Hematopoietic multipotent progenitor cell (in vitro differentiated cells): ENCODE measurements at regions not wholly inside any gene's neighbourhood (a gene's known extent, or its start where the extent isn't known, plus 50 kb on each side); places are given as distances from the start of the nearest gene placed in this dataset.

ENCODE experiments used
- DNase-seq, 3 donors: peaks; one replicate each; pipeline ENCODE4 v3.0.0-alpha.2; 2011 to 2015; ENCODE audit warnings: low read depth in 2 of 3, low spot score in 2 of 3

GRCh38 chr10:121027371-121027770, 176.2 kb downstream of the WDR11 start:
- DNase-seq = no peak

DNA sequence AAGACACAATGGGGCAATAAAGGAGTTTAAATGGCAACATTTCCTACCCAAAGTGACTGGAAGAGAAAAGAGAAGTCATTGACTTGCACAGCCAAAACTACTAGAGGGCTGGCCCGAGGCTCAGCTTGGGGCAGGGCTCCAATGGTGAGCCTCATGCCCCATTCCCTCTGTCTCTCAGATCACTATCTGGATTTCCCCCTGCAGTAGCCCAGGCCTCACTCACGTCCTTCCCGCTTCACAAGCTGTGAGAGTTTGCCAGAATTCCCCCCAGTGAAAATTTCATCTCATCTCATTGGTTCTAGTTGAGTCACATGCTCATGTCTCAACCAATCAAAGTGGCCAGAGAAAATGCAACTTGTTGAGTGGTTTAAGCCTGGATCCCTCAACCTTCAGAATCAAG, 181.3 kb downstream of the WDR11 start:
- no peak for DNase-seq

GRCh38 chr10:121033366-121033765, 182.2 kb downstream of the WDR11 start:
- DNase-seq = no peak

DNA sequence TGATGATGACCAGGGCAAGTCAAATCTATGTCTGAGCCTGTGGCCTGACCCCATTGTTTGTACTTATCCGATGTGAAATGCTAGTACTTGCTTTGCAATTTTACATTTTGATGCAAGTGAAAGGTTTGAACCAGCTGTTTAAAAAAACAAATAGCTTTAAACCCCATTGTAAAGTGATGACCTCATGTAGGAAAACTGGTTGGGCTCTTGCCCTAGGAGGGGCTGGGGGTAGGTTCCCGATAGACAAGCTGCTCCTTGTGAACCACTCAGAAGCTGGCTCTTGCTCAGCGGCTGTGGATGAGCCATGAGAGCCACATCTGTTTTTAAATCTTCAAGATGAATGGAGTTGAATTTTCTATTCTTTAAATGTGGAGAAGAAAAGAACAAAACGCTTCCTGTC, 185.3 kb downstream of the WDR11 start:
- DNase-seq = no peak

DNA sequence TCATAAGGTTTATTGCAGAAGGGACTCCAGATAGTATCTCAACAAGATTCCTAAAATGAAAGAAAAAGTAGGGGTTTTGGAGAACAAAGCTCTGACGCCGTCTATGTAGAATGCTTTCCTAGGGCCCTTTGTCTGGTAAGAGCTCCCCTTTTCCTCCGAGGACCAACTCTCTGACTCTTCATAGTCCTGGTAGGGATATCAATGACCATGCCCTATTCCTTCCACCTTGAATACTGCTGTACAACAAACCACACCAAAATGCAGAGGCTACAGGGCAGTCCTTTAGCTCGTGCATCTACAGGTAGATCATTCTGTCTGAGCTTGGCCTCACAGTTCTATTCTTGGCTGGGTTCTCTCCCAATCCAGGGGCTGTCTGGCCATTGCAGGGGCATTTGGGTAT, 190.3 kb downstream of the WDR11 start:
- no peak for DNase-seq

- no peak for DNase-seq
These were observed 190.7 kb downstream of the WDR11 start for GRCh38 chr10:121041906-121042305.

DNA sequence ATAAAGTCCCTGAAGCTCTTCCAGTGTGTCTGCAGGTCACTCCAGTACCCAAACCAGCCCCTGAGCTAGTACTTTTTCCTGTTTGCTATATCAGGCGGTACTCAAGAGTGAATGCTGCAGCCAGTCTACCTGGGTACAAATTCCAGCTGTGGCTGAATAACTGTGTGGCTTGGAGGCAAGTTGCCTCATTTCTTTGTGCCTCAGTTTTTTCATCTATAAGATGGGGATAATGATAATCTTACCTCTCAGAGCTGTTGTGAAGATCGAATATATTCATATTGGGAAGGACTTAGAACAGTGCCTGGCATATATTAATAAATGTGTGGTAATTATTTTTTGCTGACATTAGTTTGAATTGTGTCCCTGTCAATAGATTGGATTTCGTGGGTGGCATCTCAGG, 191.2 kb downstream of the WDR11 start:
- DNase-seq = no peak

DNA sequence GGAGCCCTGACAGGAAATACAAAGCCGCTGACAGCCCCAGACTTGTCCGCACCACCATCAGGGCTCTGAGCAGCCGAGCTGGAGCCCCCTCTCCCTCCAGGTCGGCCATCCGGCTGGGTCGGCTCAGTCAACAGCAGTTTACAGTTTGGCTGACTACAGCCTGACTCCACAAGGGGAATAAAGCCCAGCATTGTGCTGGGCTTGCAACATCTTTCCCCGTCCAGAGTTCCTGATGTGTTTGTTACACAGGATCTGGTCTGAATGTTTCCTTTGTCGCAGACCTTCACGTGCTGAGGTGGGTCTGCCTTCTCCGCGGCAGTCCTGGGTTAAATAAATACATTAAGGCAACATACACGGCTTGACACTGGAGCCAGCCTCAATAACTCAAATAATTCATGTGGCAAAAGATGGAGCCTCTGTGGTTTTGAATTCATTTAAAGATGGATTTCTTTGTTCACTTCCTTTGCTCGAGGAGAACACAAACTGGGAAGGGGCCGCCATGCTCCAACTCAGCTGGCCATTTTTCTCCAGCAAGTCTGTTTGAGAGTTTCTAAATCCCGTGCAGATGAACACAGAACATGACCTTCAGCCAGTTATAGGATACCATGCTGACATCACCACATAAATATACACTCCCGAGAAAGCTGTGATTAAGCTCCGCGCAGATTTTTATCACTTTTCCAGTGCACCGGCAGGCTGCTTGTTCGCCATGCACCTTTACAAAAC, 192.1 kb downstream of the WDR11 start:
- no peak for DNase-seq

DNA sequence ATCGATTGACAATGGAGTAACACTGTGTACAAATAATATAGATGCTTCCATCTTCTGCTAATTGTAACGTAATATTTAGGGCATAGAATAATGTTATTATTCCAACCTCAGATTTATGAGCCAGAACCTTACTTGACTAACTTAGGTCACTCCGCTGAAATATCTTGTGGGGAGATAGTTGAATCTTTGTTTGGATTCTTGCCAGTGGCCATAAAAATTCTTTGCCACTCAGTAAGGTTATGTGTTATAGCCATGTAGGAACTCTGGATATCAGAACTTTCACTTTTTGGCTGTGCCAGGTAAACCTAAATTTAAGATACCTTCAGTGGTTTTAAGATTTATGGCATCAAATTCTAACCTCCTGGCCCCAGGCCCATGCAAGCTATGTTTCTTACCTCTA, 197.6 kb downstream of the WDR11 start:
- DNase-seq = no peak

- no peak for DNase-seq
These were observed 198.3 kb downstream of the WDR11 start for GRCh38 chr10:121049489-121049888.

DNA sequence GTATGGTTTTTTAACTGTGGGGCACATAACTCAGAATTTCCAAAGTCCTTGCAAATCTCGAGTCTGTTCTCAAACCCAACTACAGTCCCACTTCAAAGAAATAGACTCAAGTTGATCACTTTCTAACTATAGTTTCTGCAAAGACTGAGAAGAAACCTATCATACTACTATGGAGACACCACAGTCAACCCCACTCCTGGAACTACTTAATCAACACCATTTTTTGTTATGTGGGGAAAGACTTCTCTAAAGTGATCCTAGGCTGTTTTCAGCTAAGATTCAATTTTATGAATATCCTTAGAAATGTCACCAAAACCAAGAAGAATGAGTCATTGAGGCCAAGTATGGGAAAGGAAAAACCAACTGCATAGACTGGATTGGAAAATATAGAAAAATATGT, 198.8 kb downstream of the WDR11 start:
- DNase-seq = no peak

- no peak for DNase-seq
These were observed 200.0 kb downstream of the WDR11 start for GRCh38 chr10:121051171-121051570.

DNA sequence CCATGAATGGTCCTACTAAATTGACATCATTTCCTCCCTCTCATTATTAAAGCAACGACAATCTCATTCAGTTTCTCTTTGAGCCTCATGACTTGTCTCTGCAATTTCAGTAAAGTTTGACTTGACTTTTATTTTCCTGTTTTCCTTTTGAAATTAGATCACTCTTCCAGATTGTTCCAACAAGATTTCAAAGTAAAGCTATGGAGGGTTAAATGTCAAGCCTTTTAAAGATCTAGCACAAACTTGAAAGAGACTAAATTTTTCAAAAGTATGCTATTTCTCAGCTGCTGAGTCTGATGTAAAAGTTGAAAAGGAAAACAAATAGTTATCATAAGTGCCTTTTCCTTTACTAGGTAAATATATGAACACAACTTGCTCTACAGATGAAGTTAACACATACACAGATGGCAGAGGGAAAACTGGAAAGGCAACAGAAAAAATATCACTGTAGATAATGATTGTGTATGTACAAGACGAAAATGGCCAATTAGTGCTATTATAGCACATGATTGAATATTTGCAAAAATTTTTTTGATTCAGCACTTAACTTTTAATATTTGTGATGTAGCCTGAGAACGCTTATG, 200.6 kb downstream of the WDR11 start:
- DNase-seq = no peak

DNA sequence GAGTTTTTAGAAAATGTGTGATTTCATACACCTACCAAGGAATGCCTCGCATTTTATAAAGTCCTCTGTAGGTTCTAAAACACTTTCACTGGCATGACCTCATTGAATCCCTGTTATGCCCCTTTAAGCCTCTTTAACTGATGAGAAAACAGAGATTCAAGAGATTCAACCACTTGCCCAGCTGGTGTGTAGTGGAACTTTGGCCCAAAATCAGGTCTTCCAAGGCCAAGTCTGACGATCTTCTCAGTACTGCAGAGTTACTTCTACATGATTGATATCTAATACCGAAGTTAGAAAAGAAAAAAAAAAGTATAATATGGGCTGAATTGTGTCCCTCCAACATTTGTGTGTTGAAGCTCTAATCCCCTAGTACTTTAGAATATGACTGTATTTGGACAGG, 202.0 kb downstream of the WDR11 start:
- no peak for DNase-seq

- no peak for DNase-seq
These were observed 203.7 kb downstream of the WDR11 start for GRCh38 chr10:121054874-121055273.

GRCh38 chr10:121057269-121057668, 206.1 kb downstream of the WDR11 start:
- no peak for DNase-seq

GRCh38 chr10:121058082-121058481, 206.9 kb downstream of the WDR11 start:
- DNase-seq = no peak

DNA sequence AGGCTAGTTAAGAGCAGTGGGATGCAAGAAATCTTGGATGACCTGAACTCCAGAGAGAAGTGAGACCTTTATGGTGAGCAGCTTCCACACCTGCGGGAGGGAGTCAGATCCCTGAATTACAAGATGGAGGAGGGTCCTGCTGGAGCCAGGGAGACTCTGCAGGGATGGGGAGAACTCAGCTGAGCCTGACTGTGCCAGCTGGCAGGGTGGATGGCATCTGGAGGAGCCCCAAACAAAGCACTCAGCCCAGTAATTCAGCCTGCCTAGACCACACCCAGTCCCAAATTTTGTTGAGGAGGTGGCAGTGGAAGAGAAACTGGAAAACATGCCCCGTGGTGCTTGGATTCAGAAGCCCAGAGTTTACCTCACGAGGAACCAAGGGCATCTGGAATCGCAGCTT, 208.2 kb downstream of the WDR11 start:
- no peak for DNase-seq

- no peak for DNase-seq
These were observed 211.0 kb downstream of the WDR11 start for GRCh38 chr10:121062115-121062514.

- no peak for DNase-seq
These were observed 212.6 kb downstream of the WDR11 start for GRCh38 chr10:121063744-121064143.

DNA sequence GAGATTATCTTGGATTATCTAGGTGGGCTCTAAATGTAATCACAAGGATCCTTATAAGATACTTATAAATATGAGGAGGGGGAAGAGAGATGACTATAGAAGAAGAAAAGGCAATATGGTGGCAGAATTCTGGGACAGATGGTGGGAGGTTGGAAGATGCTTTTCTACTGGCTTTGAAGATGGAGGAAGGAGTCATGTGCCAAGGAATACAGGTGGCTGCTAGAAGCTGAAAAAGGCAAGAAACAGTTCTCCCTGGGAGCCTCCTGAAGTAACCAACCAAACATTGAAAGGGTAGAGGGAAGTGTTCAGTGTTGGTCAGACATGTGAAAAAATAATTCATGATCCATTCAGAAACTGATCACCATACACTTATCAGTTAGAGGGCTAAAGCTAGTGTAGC, 213.3 kb downstream of the WDR11 start:
- no peak for DNase-seq

- no peak for DNase-seq
These were observed 214.2 kb downstream of the WDR11 start for GRCh38 chr10:121065330-121065729.
